Retina (tissue), 1 donor: ENCODE measurements at regions not wholly inside any gene's neighbourhood (a gene's known extent, or its start where the extent isn't known, plus 50 kb on each side); places are given as distances from the start of the nearest gene placed in this dataset.
"Not testable (repeated sequence)": the region's sequence is repeated elsewhere in the genome, so short reads cannot be mapped to it uniquely, and the experiment has no call there.

Experiments
- DNase-seq: peaks from one replicate; pipeline ENCODE4 v3.0.0-alpha.2; 2016

DNA sequence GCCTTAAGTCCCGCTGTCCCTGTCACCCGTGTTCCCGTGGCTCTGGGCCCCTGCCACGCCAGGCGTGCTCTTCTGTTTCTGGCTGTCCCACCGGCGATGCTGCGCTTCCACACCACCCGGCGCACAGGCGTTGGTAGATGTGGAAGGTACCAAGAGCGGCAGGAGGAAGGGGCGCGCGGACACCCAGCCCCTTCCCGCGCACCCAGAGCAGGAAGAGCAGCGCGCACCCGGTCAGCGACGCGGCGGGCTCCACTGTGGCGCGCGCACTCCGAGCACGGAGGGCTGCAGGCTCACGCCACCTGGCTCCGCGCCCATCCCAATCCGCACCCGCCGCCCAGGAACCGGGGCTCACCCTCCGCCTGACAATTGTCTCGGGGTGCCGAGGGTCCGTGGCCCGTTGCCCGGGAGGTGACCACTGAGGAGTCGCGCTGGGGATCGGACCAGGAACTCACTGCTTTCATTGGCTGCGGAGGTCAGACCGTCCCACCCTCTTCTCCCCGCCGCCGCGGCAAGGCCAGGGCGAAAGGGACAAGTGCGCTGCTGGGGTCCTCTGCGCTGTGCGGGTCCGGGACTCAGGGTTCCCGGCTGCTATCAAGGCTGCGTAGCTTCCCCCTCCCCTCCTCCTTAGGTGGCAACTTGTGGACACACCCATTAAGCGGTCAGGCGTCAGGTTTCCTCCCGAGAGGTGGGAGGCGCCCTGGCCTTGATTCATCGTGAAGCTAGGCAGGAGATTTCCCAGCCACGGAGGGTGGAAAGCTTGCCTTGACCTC, 121.6 kb upstream of the ZNF92 start:
- DNase-seq = peak; percentile 97

DNA sequence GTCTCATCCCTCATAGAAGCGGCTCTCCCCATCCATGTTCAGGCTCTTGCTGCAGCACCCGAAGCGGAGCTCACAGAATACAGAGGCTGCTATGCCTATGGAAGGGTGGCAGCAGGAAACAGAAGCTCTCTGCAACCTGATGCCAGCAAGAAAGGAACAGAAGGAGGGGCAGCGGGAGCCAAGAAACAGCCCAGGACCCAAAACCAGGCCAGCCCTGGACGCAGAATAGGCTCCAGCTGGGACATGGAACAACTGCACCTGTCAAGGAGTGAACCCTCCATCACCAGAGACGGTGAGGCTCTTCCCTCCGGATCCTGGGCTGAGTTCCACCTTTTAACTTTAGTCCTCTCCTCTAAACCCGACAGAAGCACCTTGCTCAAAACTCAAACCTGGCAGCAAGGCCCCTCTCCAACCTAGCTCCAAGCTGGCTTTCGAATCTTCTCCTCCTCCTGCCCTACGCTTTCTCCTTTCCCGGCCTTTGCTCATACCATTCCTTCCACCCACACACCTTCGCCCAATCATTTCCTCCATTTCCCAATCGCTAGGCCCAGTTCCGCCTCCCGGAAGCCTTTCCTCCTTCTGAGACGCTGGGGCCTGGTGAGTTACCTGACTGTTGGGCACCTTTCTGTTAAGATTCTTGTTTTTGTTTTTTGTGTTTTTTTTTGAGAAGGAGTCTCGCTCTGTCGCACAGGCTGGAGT, 122.8 kb upstream of the ZNF92 start:
- peak; percentile 6 for DNase-seq

DNA sequence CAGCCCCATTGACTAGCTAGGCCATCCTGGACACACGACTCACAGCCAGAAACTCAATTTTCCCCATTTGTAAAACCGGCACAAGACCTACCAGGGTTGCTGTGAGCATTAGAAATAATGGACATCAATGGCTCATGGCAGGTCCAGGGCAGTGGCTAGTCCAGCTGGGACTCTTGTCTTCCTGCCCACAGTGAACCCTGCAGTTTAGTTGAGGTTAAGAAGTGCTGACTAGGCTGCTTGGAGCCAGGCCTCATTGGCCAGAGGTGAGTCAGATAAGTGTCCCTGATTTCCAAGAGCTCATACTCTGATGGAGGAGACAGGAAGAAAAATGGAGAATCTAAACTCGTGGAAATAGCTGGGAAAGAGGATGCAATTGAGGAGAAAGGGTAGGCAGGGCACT, 123.4 kb upstream of the ZNF92 start:
- no peak for DNase-seq

DNA sequence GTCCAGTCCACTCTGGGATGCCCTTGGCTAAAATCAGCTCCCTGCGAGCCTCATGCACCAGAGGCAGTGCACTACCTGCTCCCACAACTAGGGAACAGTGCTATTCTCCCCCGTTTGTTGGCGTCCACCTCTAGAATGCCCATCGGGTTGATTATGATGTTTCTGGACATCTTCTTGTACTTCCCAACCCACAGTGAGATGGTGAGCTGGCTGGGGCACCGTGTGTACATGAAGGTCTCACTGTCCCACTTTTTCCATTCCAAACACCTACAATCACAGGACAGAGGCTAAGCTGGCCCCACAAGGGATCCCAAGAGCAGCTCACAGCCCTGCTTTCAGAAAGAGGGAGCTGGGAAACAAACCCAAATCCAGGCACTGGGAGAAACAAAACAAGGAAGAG, 126.2 kb upstream of the ZNF92 start:
- DNase-seq = no peak

DNA sequence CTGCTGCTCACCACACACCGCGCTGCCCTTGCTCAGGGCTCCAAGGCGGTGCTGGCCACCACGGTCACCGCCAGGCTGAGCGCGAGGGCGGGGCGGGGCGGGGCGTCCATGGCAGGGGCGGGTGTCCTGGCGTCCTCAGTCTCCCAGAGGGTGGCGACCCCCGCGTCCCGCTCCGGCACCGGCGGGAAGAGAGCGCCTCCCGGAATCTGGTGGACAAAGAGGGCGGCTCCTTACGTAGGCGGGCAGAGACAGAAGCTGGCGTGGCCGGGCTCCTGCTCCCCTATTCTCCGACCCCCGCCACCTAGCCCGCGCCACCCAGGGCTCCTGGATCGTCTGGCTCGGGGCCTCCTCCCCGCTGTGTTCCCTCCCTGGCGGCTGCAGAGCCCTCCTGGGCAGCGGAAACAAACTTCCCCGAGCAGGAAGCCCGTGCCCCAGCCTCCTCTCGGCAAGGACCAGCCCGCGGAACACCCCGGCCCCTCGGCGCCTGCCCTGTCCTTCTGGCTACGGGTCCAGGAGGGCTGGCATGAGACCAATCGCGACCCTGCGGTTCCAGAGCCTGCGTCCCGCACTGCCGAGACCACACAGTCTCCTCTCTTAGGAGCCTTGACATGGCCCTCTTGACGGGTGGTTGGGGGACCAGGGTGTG, 133.8 kb upstream of the ZNF92 start:
- peak; percentile 88 for DNase-seq

DNA sequence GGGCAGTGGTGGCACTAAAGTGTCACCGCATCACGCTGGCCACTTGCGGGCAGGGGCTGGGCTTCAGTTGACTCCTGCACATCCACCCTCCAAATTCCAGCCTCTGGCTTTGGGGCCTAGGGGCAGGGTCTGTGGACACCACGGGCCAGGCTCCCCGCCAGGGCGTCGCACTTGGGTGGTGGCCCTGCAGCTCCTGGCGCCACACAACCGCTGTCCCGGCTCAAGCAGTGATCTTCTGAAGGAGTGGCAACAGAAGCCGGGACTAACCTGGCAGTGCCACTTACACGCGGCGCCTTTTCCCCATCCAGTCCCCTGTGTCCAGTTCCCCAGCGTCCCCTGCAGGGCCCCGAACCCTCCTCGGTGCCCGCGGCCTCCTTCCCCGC, 134.3 kb upstream of the ZNF92 start:
- DNase-seq = no peak

DNA sequence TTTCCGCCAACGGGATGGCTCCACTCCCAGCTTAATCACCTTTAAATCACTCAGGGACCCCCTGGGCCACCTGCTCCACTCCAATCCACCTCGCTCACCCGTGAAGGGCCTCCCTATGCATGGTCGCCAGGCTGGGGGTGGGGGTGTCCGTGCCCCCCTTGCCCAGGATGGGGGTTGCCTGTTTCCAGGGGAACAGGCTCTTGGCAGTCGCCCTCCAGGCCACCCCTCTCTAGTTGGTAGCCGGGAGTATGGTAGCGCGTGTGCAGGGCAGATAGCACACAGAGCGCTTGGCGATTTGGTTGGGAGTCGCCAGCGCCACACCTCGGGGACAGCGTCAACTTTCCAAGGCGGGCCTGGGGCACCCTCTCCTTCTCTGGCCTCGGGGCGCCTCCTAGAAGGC, 134.9 kb upstream of the ZNF92 start:
- DNase-seq = no peak

DNA sequence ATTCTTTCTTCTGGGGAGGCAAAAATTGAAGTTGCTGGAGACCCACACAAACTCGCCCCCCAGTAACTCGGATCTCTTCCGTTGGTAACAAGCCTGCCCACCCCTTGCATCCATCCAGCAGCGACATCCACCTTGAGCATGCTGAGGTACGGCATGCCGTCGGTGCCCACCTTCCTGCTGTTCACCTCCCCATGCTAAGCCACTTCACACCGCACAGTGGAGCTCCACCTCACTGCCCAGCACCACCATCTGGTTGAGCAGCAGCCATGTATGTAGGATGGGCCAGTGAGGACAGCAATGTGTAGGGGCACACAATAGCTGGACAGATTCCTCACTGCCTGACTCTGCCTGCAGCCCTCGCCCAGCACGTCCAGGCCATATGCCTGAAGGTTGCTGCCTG, 138.1 kb upstream of the ZNF92 start:
- DNase-seq = no peak

DNA sequence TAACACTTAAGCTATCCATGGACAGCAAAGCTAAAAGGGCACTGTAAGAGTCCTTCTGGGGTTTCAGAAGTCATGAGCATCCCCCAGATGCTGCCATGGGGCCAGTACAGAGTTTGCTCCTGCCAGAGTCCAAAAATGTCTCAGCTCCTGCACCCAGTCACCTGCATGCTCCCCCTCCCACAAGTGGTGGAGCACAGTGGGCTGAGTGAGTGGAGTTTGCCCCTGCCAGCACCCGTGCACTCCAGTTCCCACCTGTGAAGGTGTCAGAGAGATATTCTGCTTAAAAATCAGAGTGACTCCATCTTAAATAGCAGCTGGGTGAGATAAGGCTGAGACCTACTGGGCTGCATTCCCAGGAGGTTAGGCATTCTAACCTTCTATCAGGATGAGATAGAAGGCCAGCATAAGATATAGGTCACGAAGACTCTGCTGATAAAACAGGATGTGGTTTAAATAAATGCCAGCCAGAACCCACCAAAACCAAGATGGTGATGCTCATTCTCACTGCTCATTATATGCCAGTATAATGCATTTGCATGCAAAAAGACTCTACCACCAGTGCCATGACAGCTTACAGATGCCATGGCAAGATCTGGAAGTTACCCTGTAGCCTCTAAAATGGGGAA, 140.1 kb upstream of the ZNF92 start:
- no peak for DNase-seq

DNA sequence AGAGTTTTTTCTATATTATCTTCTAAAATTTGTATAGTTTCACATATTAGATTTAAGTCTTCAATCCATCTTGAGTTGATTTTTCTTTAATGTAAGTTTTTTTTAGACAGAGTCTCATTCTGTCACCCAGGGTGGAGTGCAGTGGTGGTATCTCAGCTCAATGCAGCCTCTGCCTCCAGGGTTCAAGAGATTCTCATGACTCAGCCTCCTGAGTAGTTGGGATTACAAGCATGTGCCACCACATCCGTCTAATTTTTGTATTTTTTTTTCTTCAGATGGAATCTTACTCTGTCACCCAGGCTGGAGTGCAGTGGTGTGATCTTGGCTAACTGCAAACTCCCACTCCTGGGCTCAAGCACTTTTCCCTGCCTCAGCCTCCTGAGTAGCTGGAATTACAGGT, 143.4 kb upstream of the ZNF92 start:
- no peak for DNase-seq

DNA sequence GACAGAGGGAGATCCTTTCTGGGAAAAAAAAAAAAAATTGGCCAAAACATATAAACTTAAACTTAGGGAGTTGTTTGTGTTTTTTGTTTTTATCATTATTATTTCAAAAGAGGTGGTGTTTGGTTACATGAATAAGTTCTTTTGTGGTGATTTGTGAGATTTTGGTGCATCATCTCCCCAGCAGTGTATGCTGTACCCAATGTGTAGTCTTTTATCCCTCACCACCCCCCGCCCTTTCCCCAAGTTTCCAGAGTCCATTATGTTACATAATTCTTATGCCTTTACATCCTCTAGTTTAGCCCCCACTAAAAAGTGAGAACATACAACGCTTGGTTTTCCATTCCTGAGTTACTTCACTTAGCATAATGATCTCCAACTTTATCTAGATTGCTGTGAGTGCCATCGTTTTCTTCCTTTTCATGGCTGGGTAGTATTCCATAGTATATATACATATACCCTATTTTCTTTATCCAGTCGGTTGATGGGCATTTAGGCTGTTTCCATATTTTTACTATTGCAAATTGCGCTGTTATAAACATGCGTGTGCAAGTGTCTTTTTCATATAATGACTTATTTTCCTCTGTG, 148.1 kb upstream of the ZNF92 start:
- DNase-seq = peak; percentile 2

DNA sequence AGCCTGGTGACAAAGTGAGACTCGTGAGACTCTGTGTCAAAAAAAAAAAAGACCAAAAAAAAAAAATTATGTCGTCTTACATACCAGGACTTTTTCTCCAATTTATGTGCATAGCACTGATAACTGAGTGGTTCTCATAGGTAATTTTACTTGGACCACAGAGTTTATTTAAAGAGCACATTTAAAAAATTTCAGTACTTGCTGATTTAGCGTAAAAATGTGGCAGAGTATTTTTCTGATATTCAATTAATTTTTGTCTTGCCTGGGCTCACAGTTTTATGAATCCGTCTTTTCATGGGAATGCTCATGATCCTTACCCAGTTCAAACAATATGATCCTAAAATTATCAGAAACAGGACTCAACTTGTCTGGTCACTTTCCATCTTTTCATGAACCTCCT, 151.0 kb upstream of the ZNF92 start:
- DNase-seq = peak; percentile 0

DNA sequence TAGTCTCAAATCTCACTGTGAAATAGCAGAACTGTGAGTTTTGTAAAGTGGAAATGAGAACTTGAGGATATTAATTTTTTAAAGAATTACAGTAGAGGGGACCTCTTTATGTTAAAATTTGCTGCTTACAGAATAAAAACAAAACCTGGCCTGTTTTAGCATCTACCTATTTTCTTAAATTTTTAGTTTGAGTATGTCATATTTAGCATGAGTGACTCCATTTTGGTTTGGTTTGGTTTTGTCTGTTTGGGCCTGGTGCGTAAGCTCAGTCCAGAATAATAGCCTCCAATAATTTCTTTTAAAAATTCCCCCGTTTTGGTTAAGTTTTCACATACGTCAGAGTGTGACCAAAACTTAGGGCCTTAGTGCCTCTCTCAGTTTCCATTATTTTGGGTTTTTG, 152.0 kb upstream of the ZNF92 start:
- no peak for DNase-seq

DNA sequence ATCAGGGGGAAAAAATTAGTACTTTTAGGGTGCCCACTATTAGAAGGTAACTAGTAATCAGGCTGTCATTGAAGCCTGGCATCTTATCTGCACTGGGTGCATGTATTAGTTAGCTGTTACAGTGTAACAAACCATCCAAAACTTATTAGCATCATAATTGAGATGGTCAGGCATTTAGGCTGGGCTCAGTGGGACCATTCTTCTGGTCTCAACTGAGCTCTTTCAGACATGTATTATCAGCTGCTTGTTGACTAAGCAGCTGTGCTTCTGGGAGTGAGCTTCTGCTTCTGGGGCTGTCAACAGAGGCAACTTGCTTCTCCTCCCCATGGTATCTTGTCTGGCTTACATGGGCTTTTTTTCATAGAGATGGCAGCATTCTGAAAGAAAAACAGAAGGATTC, 154.0 kb upstream of the ZNF92 start:
- DNase-seq = peak; percentile 0

DNA sequence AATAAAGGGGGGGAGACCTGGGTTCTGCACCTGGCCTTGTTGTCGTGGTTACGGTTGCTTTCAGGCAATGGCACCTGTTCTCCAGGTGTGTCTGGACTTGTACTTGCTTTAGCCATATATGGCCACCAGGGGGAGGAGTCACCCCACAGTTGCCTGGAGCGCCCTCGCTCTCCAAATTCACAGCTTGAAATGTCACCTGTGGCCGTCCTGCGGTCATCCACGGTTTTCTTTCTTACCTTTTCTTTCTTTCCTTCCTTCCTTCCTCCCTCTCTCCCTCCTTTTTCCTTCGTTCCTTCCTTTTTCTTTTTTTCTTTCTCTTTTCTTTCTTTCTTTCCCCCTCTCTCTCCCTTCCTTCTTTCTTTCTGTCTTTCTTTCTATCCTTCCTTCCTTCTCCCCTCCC, 157.2 kb upstream of the ZNF92 start:
- DNase-seq = peak; percentile 55

DNA sequence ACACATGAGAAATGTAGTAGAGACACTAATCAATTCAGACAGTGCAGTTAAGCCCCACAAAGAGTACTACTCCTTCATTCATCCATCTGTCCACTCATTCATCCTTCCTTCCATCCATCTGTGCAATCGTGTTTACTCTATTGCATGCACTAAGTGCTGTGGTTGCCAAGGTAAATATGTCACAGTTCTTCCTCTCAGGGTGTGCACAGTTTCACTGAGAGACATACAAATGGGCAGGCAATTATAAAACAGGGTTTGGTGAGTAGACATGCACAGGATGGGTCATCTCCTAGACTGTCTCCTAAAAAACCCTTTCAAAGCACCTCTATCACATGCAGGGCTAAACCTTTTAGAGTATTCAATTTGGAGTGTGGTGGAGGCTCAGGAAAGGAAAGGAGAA, 160.4 kb upstream of the ZNF92 start:
- not testable (repeated sequence) for DNase-seq

DNA sequence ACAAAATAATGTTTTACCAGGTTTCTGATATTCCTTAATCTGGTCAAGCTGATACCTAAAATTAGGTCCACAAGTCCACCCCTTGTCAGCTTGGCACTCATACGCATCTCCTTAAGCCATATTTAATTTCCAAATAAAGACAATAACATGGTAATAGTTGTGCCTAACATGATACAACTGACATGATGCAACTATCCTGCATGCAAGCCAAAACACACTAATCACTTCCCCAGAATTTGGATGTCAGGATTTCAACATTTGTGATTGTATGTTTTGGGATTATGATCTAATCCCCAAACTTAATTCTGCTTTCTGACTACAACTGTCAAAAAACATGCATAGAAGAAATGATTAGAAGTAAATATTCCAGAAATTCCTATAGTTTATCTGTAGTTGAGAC, 174.4 kb upstream of the ZNF92 start:
- DNase-seq = not testable (repeated sequence)

DNA sequence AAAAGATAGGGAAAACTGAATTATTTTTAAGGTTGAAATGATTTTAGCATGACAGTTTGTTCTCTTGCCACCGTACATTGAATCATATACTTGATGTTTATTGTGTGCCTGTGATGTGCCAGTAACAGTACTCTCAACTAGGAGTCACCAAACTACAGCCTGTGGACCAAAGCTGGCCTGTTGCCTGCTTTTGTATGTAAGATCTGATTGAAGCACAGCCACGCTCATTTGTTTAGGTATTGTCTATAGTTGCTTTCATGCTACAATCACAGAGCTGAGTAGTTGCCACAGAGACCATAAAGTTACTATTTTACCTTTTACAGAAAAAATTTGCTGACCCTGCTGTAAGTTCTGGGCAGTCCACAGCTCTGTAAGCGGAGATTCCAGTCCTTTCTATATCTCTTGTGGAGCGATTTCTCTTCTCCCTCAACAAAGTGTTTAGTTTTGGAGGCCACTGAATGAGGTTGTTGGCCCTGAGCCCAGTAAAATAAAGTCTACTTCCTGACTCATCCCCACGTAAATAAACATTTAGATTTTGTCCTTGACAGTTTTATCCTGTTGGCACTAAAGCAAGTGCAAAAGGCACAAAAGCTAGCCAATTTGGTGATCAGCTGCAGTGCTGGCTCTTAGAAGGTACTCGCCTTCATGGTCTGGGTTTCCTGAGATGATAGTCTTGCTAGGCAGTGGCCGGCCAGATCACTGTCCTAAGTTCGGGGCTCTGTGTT, 180.2 kb upstream of the ZNF92 start:
- DNase-seq = not testable (repeated sequence)

DNA sequence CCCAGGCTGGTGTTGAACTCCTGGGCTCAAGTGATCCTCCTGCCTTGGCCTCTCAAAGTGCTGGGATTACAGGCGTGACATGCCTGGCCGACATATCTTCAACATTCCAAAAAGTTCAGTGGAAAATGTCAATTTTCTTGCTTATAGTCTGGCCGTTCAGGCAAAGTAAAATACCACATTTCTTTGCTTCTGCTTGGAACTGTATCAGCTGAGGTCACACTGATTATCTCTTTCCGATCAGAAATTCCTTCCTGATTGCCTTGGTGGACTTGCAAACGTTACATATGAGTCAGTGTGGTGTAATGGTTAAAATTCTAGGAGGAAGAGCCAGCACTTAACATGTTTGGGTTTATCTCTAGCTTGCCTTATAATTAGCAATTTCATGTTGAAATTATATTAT, 170.6 kb upstream of the ERV3-1 start:
- DNase-seq = not testable (repeated sequence)

DNA sequence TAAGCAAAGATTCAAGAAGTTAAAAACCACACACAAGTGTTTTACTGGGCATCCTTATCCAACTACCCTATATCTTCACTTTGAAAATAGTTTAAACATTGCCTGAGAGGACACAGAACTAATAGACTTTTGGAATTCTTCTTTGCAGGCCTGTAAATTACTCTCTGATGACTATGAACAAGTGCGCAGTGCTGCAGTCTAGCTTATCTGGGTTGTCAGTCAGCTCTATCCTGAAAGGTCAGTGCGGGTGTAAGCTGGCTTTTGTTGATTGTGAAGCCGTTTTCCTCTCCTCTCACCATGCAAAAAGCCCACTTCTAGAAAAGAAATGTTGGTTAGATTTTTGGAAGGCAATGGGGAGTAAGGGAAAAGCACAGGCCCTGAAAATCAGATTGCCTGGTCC, 143.6 kb upstream of the ERV3-1 start:
- DNase-seq = not testable (repeated sequence)

DNA sequence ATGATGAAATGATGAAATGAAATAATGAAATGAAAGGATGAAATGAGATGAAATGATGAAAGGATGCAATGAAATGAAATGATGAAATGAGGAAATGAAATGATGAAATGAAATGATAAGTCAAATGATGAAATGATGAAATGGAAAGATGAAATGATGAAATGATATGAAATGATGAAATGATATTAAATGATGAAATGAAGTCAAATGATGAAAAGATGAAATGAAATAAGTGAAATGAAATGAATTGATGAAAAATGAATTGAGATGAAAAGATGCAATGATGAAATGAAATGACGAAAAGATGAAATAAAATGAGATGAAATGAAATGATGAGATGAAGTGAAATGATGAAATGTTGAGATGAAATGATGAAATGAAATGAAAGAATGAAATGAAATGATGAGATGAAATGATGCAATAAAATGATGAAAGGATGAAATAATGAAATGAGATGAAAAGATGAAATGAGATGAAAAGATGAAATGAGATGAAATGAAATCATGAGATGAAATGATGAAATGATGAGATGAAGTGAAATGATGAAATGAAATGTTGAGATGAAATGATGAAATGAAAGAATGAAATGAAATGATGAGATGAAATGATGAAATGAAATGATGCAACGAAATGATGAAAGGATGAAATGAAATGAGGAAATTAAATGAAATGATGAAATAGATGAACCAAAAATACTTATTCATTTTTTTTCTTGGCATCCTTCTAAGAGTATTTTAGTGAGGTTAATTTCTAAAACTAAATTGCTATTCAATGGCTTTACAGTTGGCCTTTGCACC, 139.8 kb upstream of the ERV3-1 start:
- DNase-seq = not testable (repeated sequence)

DNA sequence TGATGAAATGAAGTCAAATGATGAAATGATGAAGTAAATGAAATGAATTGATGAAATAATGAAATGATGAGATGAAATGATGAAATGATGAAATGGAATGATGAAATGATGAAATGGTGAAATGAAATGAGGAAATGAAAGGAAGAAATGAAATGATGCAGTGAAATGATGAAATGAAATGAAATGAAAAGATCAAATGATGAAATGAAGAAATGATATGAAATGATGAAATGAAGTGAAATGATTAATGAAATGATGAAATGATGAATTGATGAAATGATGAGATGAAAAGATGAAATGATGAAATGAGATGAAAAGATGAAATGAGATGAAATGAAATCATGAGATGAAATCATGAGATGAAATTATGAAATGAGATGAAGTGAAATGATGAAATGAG, 139.2 kb upstream of the ERV3-1 start:
- not testable (repeated sequence) for DNase-seq
